Neural crest cell (in vitro differentiated cells): ENCODE measurements at regions not wholly inside any gene's neighbourhood (a gene's known extent, or its start where the extent isn't known, plus 50 kb on each side); places are given as distances from the start of the nearest gene placed in this dataset.

Experiments used
- DNase-seq: peaks from one replicate; pipeline ENCODE4 v3.0.0; 2021; ENCODE audit warnings: low read depth, mixed read lengths, low spot score
- H3K27ac Mint-ChIP-seq: one replicate; pipeline ENCODE4 v1.8.0; 2021; ENCODE audit warnings: mild to moderate bottlenecking, mixed read lengths; ENCODE audit not compliant: unreplicated experiment
- H3K27me3 Mint-ChIP-seq: 2 replicates; pipeline ENCODE4 v1.8.0; 2021; ENCODE audit warnings: low read depth, mild to moderate bottlenecking, mixed read lengths
- H3K36me3 Mint-ChIP-seq: 2 replicates; pipeline ENCODE4 v1.8.0; 2021; ENCODE audit warnings: low read depth, mild to moderate bottlenecking, mixed read lengths
- H3K4me1 Mint-ChIP-seq: 2 replicates; pipeline ENCODE4 v1.8.0; 2021; ENCODE audit warnings: mixed read lengths
- H3K4me3 Mint-ChIP-seq: one replicate; pipeline ENCODE4 v1.8.0; 2021; ENCODE audit warnings: mild to moderate bottlenecking, mixed read lengths
- H3K9me3 Mint-ChIP-seq: 2 replicates; pipeline ENCODE4 v1.8.0; 2021; ENCODE audit warnings: mixed read lengths
- CTCF ChIP-seq: fragments of 200-600 bp; sonication (generic); conservative IDR thresholded peaks from 2 replicates; pipeline ENCODE4 v1.5.0; 2021; ENCODE audit warnings: antibody characterized with exemption, mild to moderate bottlenecking

GRCh38 chr10:10956681-10957542 is 60.8 kb upstream of the CELF2 start:
- Mint-ChIP-seq H3K27me3 (no peaks in the 10 kb centered on the region), H3K4me3 (no peak overlapping the region), H3K9me3 (peaks cover 9% of the 10 kb centered on the region), H3K4me1 (peaks cover 18% of the 10 kb centered on the region), H3K36me3 (no peaks in the 10 kb centered on the region), H3K27ac (no peak overlapping the region)
- no peak for DNase-seq
- no peak for TF ChIP-seq CTCF

- Mint-ChIP-seq H3K4me1 (peaks cover 18% of the 10 kb centered on the region), H3K27me3 (no peaks in the 10 kb centered on the region), H3K4me3 (no peak overlapping the region), H3K27ac (no peak overlapping the region), H3K9me3 (peaks cover 7% of the 10 kb centered on the region), H3K36me3 (no peaks in the 10 kb centered on the region)
- no peak for TF ChIP-seq CTCF
- no peak for DNase-seq
Measured at GRCh38 chr10:10958041-10958440, 59.6 kb upstream of the CELF2 start.

GRCh38 chr10:10959666-10960065 is 58.0 kb upstream of the CELF2 start:
- Mint-ChIP-seq H3K36me3 (no peaks in the 10 kb centered on the region), H3K4me3 (no peak overlapping the region), H3K27me3 (no peaks in the 10 kb centered on the region), H3K4me1 (peaks cover 18% of the 10 kb centered on the region), H3K27ac (no peak overlapping the region), H3K9me3 (peaks cover 5% of the 10 kb centered on the region)
- TF ChIP-seq CTCF = no peak
- no peak for DNase-seq

GRCh38 chr10:10960534-10960933 is 57.1 kb upstream of the CELF2 start:
- no peaks in the 10 kb centered on the region for H3K36me3 Mint-ChIP-seq

GRCh38 chr10:10961072-10961471 is 56.6 kb upstream of the CELF2 start:
- no peaks in the 10 kb centered on the region for H3K27me3 Mint-ChIP-seq
- no peak overlapping the region for H3K4me3 Mint-ChIP-seq
- no peak for DNase-seq
- no peaks in the 10 kb centered on the region for H3K36me3 Mint-ChIP-seq
- no peak for TF ChIP-seq CTCF
- H3K4me1 Mint-ChIP-seq = peaks cover 22% of the 10 kb centered on the region
- H3K27ac Mint-ChIP-seq = no peak overlapping the region
- H3K9me3 Mint-ChIP-seq = peaks cover 5% of the 10 kb centered on the region

More at GRCh38 chr10:10960534-10960933, 57.1 kb upstream of the CELF2 start:
- Mint-ChIP-seq H3K4me1 (peaks cover 18% of the 10 kb centered on the region), H3K9me3 (peaks cover 5% of the 10 kb centered on the region), H3K27me3 (no peaks in the 10 kb centered on the region), H3K27ac (no peak overlapping the region), H3K4me3 (no peak overlapping the region)
- DNase-seq = no peak
- no peak for TF ChIP-seq CTCF
